Trophoblast cell (in vitro differentiated cells and primary cell): ENCODE measurements at regions not wholly inside any gene's neighbourhood (a gene's known extent, or its start where the extent isn't known, plus 50 kb on each side); places are given as distances from the start of the nearest gene placed in this dataset.
"Not testable (repeated sequence)": the region's sequence is repeated elsewhere in the genome, so short reads cannot be mapped to it uniquely, and the experiment has no call there.

Experiments
- DNase-seq, 2 donors: peaks; one replicate each; pipeline ENCODE4 v3.0.0-alpha.2; 2016
- H2AFZ ChIP-seq: 2 replicates; pipeline ENCODE4 v1.6.1; 2013; ENCODE audit warnings: low read length, moderate library complexity, mild to moderate bottlenecking; ENCODE audit not compliant: insufficient read depth, poor library complexity
- H2AK5ac ChIP-seq: 2 replicates; pipeline ENCODE4 v1.6.1; 2013; ENCODE audit warnings: mild to moderate bottlenecking, low read length
- H2BK120ac ChIP-seq: 2 replicates; pipeline ENCODE4 v1.6.1; 2013; ENCODE audit warnings: low read length, mild to moderate bottlenecking, moderate library complexity; ENCODE audit not compliant: insufficient read depth, poor library complexity
- H2BK12ac ChIP-seq: 2 replicates; pipeline ENCODE4 v1.6.1; 2013; ENCODE audit warnings: mild to moderate bottlenecking, low read length, moderate library complexity
- H2BK5ac ChIP-seq: 2 replicates; pipeline ENCODE4 v1.6.1; 2013; ENCODE audit warnings: low read length, low read depth, moderate library complexity, mild to moderate bottlenecking; ENCODE audit not compliant: poor library complexity
- H3K14ac ChIP-seq: 2 replicates; pipeline ENCODE4 v1.6.1; 2013; ENCODE audit warnings: mild to moderate bottlenecking, low read length
- H3K18ac ChIP-seq: 2 replicates; pipeline ENCODE4 v1.6.1; 2013; ENCODE audit warnings: mild to moderate bottlenecking, low read length
- H3K23ac ChIP-seq: 2 replicates; pipeline ENCODE4 v1.6.1; 2013; ENCODE audit warnings: low read length
- H3K27ac ChIP-seq: 2 replicates; pipeline ENCODE4 v1.5.1; 2013; ENCODE audit warnings: low read depth, mild to moderate bottlenecking, inconsistent platforms, low read length, moderate library complexity
- H3K27me3 ChIP-seq: 2 replicates; pipeline ENCODE4 v1.6.1; 2013; ENCODE audit warnings: inconsistent platforms, mild to moderate bottlenecking, low read length, moderate library complexity; ENCODE audit not compliant: insufficient read depth
- H3K36me3 ChIP-seq, 2 experiments: 1 replicate in 1 of 2; 2 replicates in 1 of 2; pipeline ENCODE4 v1.6.1; 2013; ENCODE audit warnings: low read length in 2 of 2, mild to moderate bottlenecking in 2 of 2, moderate library complexity in 1 of 2; ENCODE audit not compliant: insufficient read depth in 2 of 2, control insufficient read depth in 1 of 2
- H3K4ac ChIP-seq: 2 replicates; pipeline ENCODE4 v1.6.1; 2013; ENCODE audit warnings: low read depth, mild to moderate bottlenecking, low read length, moderate library complexity
- H3K4me1 ChIP-seq, 2 experiments: 1 replicate in 1 of 2; 2 replicates in 1 of 2; pipeline ENCODE4 v1.6.1; 2013; ENCODE audit warnings: low read length in 2 of 2, mild to moderate bottlenecking in 2 of 2, moderate library complexity in 1 of 2; ENCODE audit not compliant: insufficient read depth in 2 of 2, control insufficient read depth in 1 of 2
- H3K4me2 ChIP-seq: 2 replicates; pipeline ENCODE4 v1.6.1; 2013; ENCODE audit warnings: inconsistent platforms, mild to moderate bottlenecking, low read length, moderate library complexity
- H3K4me3 ChIP-seq: 2 replicates; pipeline ENCODE4 v1.5.1; 2013; ENCODE audit warnings: mild to moderate bottlenecking, low read depth, low read length, inconsistent platforms
- H3K79me1 ChIP-seq: one replicate; pipeline ENCODE4 v1.6.1; 2013; ENCODE audit warnings: low read length
- H3K79me2 ChIP-seq: 2 replicates; pipeline ENCODE4 v1.6.1; 2013; ENCODE audit warnings: low read length, mild to moderate bottlenecking; ENCODE audit not compliant: control insufficient read depth, insufficient read depth, poor library complexity
- H3K9ac ChIP-seq: 2 replicates; pipeline ENCODE4 v1.6.1; 2013; ENCODE audit warnings: mild to moderate bottlenecking, low read length
- H3K9me3 ChIP-seq: 2 replicates; pipeline ENCODE4 v1.6.1; 2013; ENCODE audit warnings: low read depth, mild to moderate bottlenecking, control low read depth, inconsistent platforms, low read length; ENCODE audit not compliant: insufficient read depth
- H4K12ac ChIP-seq: 2 replicates; pipeline ENCODE4 v1.6.1; 2013; ENCODE audit warnings: low read depth, mild to moderate bottlenecking, low read length, moderate library complexity
- H4K8ac ChIP-seq: 2 replicates; pipeline ENCODE4 v1.6.1; 2013; ENCODE audit warnings: low read depth, mild to moderate bottlenecking, low read length, moderate library complexity
- H4K91ac ChIP-seq: one replicate; pipeline ENCODE4 v1.6.1; 2013; ENCODE audit warnings: low read depth, mild to moderate bottlenecking, low read length, moderate library complexity
- WGBS: extraction: QIAGEN DNeasy Blood & Tissue Kit; methylation state at CpG from one replicate; pipeline ENCODE4 v1.1.7; 2013; ENCODE audit warnings: missing lambda C conversion rate; ENCODE audit not compliant: insufficient read length, insufficient coverage; ENCODE audit errors: extremely low coverage; 5-methylcytosine and 5-hydroxymethylcytosine counted together

- Histone ChIP-seq H3K27ac (no peak overlapping the region), H3K79me1 (no peaks in the 10 kb centered on the region), H3K9ac (no peak overlapping the region), H4K8ac (no peak overlapping the region), H2AFZ (no peak overlapping the region), H2BK120ac (no peak overlapping the region), H2BK12ac (no peak overlapping the region), H4K12ac (no peak overlapping the region), H3K27me3 (no peaks in the 10 kb centered on the region), H3K36me3 (no peaks in the 10 kb centered on the region), H3K23ac (no peak overlapping the region), H3K4me3 (no peak overlapping the region), H3K14ac (no peak overlapping the region), H3K79me2 (no peaks in the 10 kb centered on the region), H3K4ac (no peak overlapping the region), H3K4me2 (no peak overlapping the region), H3K4me1 (no peaks in the 10 kb centered on the region), H2AK5ac (no peak overlapping the region), H3K18ac (no peak overlapping the region), H3K9me3 (no peaks in the 10 kb centered on the region), H2BK5ac (no peak overlapping the region), H4K91ac (no peak overlapping the region)
- DNase-seq: no peak
- WGBS: no CpG with 5 or more reads among the region's 4 CpGs
Observed at GRCh38 chr7:16264036-16264819, 157.1 kb downstream of the CRPPA start.

- H3K27me3 ChIP-seq, H2AK5ac ChIP-seq, H3K36me3 ChIP-seq, H3K14ac ChIP-seq, H2BK120ac ChIP-seq, H3K23ac ChIP-seq, H3K9ac ChIP-seq, H2BK5ac ChIP-seq, H3K4me3 ChIP-seq, H2BK12ac ChIP-seq, H3K79me1 ChIP-seq, H4K91ac ChIP-seq, H4K8ac ChIP-seq, H3K18ac ChIP-seq, DNase-seq, H4K12ac ChIP-seq, H3K27ac ChIP-seq, H3K9me3 ChIP-seq, H3K4ac ChIP-seq, H3K4me2 ChIP-seq, H3K4me1 ChIP-seq, H3K79me2 ChIP-seq, H2AFZ ChIP-seq: not testable (repeated sequence)
- WGBS: no CpG with 5 or more reads among the region's 6 CpGs
Observed at GRCh38 chr7:16263377-16263776, 158.0 kb downstream of the CRPPA start.

- H2AFZ ChIP-seq: no peak overlapping the region
- H2AK5ac ChIP-seq: no peak overlapping the region
- H3K9me3 ChIP-seq: no peaks in the 10 kb centered on the region
- H3K27me3 ChIP-seq: no peaks in the 10 kb centered on the region
- WGBS: no CpG with 5 or more reads among the region's 5 CpGs
- no peak overlapping the region for H3K4me2 ChIP-seq
- H3K9ac ChIP-seq: no peak overlapping the region
- no peaks in the 10 kb centered on the region for H3K79me1 ChIP-seq
- H3K36me3 ChIP-seq: no peaks in the 10 kb centered on the region
- H2BK12ac ChIP-seq: no peak overlapping the region
- no peak overlapping the region for H3K14ac ChIP-seq
- no peak overlapping the region for H3K18ac ChIP-seq
- H4K12ac ChIP-seq: no peak overlapping the region
- H3K27ac ChIP-seq: no peak overlapping the region
- H2BK120ac ChIP-seq: no peak overlapping the region
- no peak for DNase-seq
- H3K23ac ChIP-seq: no peak overlapping the region
- no peak overlapping the region for H2BK5ac ChIP-seq
- no peaks in the 10 kb centered on the region for H3K79me2 ChIP-seq
- no peak overlapping the region for H3K4ac ChIP-seq
- H4K8ac ChIP-seq: no peak overlapping the region
- H3K4me3 ChIP-seq: no peak overlapping the region
- H4K91ac ChIP-seq: no peak overlapping the region
- H3K4me1 ChIP-seq: no peaks in the 10 kb centered on the region
Observed at GRCh38 chr7:16261654-16262053, 159.7 kb downstream of the CRPPA start.

GRCh38 chr7:16261100-16261499 lies 160.2 kb downstream of the CRPPA start:
- WGBS: no CpG with 5 or more reads among the region's 2 CpGs

More at GRCh38 chr7:16261100-16261499, 160.2 kb downstream of the CRPPA start:
- Histone ChIP-seq H4K8ac (no peak overlapping the region), H2AFZ (no peak overlapping the region), H3K79me1 (no peaks in the 10 kb centered on the region), H2BK120ac (no peak overlapping the region), H3K9ac (no peak overlapping the region), H2AK5ac (no peak overlapping the region), H2BK12ac (no peak overlapping the region), H4K12ac (no peak overlapping the region), H3K4me1 (no peaks in the 10 kb centered on the region), H3K23ac (no peak overlapping the region), H3K4ac (no peak overlapping the region), H2BK5ac (no peak overlapping the region), H3K9me3 (no peaks in the 10 kb centered on the region), H3K4me3 (no peak overlapping the region), H3K27me3 (no peaks in the 10 kb centered on the region), H3K27ac (no peak overlapping the region), H3K14ac (no peak overlapping the region), H3K4me2 (no peak overlapping the region), H4K91ac (no peak overlapping the region), H3K36me3 (no peaks in the 10 kb centered on the region), H3K79me2 (no peaks in the 10 kb centered on the region), H3K18ac (no peak overlapping the region)
- DNase-seq: no peak
